GM12878 (cell line): ENCODE measurements at regions not wholly inside any gene's neighbourhood (a gene's known extent, or its start where the extent isn't known, plus 50 kb on each side); places are given as distances from the start of the nearest gene placed in this dataset.

ENCODE experiments used
- ATAC-seq: fragments of 200-7000 bp; cut with Tn5 transposase; 3 replicates; pipeline ENCODE4 v1.9.1; 2020; ENCODE audit warnings: mild to moderate bottlenecking, moderate library complexity
- BruUV-seq: library from RNA; stranded (reverse); fragments of 400-500 nt; replicated peaks from 2 replicates; lab custom pipeline; 2021; lab: Mats Ljungman, UMichigan
- CTCF ChIA-PET: fragments of 300-600 bp; sonication (Branson Sonifier 250); formaldehyde crosslinking; extraction: SDS; loops from one replicate; lab custom pipeline; 2021; ENCODE audit warnings: inconsistent platforms; lab: Yijun Ruan, JAX
- POLR2A ChIA-PET: fragments of 350-600 bp; formaldehyde crosslinking; extraction: SDS; loops from one replicate; lab custom pipeline; 2021; ENCODE audit warnings: inconsistent platforms; lab: Charles Lee
- RAD21 ChIA-PET: fragments of 300-600 bp; sonication (Branson Sonifier 250); formaldehyde crosslinking; loops from one replicate; lab custom pipeline; 2023; ENCODE audit warnings: antibody characterized with exemption; ENCODE audit not compliant: unreplicated experiment; lab: Charles Lee
- SMC1A ChIA-PET: fragments of 300-600 bp; sonication (Branson Sonifier 250); formaldehyde crosslinking; loops from one replicate; lab custom pipeline; 2023; ENCODE audit not compliant: unreplicated experiment, uncharacterized antibody; lab: Charles Lee
- DNase-seq: peaks from one replicate; pipeline ENCODE4 v3.0.0-alpha.2; 2011; ENCODE audit warnings: low read depth, low spot score
- FAIRE-seq: peaks from 3 replicates; lab custom pipeline; 2011; peaks lifted over from hg19 to GRCh38; lab: Jason Lieb, UNC
- H2AFZ ChIP-seq: 2 replicates; pipeline ENCODE4 v1.6.0; 2011; ENCODE audit warnings: low read depth, low read length, control low read depth; ENCODE audit not compliant: control insufficient read depth
- H3K27ac ChIP-seq: 2 replicates; pipeline ENCODE4 v1.5.1; 2011; ENCODE audit warnings: control low read depth; ENCODE audit not compliant: control insufficient read depth, insufficient read depth
- H3K27me3 ChIP-seq, 2 experiments: replicated peaks in 1 of 2; 2 replicates each; pipeline versions ENCODE4 v1.6.0 to v1.6.1; 2011; ENCODE audit warnings: low read length in 1 of 2; ENCODE audit not compliant: control insufficient read depth in 2 of 2, insufficient read depth in 2 of 2
- H3K36me3 ChIP-seq, 2 experiments: 2 replicates each; pipeline ENCODE4 v1.5.1; 2011; ENCODE audit warnings: low read length in 1 of 2; ENCODE audit not compliant: control insufficient read depth in 2 of 2, insufficient read depth in 2 of 2
- H3K4me1 ChIP-seq: 2 replicates; pipeline ENCODE4 v1.6.1; 2011; ENCODE audit warnings: mild to moderate bottlenecking, low read length, moderate library complexity, mixed read lengths; ENCODE audit not compliant: control insufficient read depth, insufficient read depth
- H3K4me2 ChIP-seq: 2 replicates; pipeline ENCODE4 v1.6.0; 2011; ENCODE audit warnings: control low read depth; ENCODE audit not compliant: control insufficient read depth, insufficient read depth
- H3K4me3 ChIP-seq: fragments of 200-600 bp; sonication (generic); 2 replicates; pipeline ENCODE4 v1.5.1; 2016
- H3K79me2 ChIP-seq: 2 replicates; pipeline ENCODE4 v1.6.0; 2011; ENCODE audit warnings: low read length; ENCODE audit not compliant: control insufficient read depth, insufficient read depth
- H3K9ac ChIP-seq: 2 replicates; pipeline ENCODE4 v1.8.0; 2011; ENCODE audit warnings: low read length, control low read depth, mixed read lengths; ENCODE audit not compliant: control insufficient read depth, insufficient read depth
- H3K9me3 ChIP-seq: replicated peaks from 3 replicates; pipeline ENCODE4 v1.5.1; 2011; ENCODE audit warnings: mild to moderate bottlenecking, low read length; ENCODE audit not compliant: control insufficient read depth, insufficient read depth
- H4K20me1 ChIP-seq: 2 replicates; pipeline ENCODE4 v1.6.0; 2011; ENCODE audit not compliant: control insufficient read depth, insufficient read depth
- BMI1 ChIP-seq: fragments of 450-650 bp; IDR thresholded peaks from 2 replicates; pipeline ENCODE4 v1.6.1; 2016; ENCODE audit warnings: mild to moderate bottlenecking, moderate library complexity, borderline replicate concordance
- HCFC1 ChIP-seq: fragments of 150-350 bp; IDR thresholded peaks from 2 replicates; pipeline ENCODE4 v1.6.1; 2014; ENCODE audit warnings: low read length
- IKZF2 ChIP-seq, 2 experiments: fragments of 450-650 bp; IDR thresholded peaks; 2 replicates each; pipeline ENCODE4 v1.6.1; 2017; ENCODE audit warnings: mild to moderate bottlenecking in 2 of 2, moderate library complexity in 2 of 2
- MTA3 ChIP-seq: IDR thresholded peaks from 2 replicates; pipeline ENCODE4 v1.6.1; 2012; ENCODE audit warnings: low read length, inconsistent platforms, borderline replicate concordance
- MYB ChIP-seq: fragments of 150-350 bp; IDR thresholded peaks from 2 replicates; pipeline ENCODE4 v1.6.1; 2014; ENCODE audit warnings: mild to moderate bottlenecking, low read depth, low read length, borderline replicate concordance
- MYC ChIP-seq: IDR thresholded peaks from 2 replicates; pipeline ENCODE4 v1.6.1; 2011; ENCODE audit warnings: mild to moderate bottlenecking, low read length, moderate library complexity, inconsistent platforms; ENCODE audit not compliant: insufficient read depth, insufficient replicate concordance, insufficient read length, severe bottlenecking
- NR2F1 ChIP-seq: fragments of 450-650 bp; conservative IDR thresholded peaks from 2 replicates; pipeline ENCODE4 v1.6.1; 2017; ENCODE audit warnings: mild to moderate bottlenecking
- POLR2AphosphoS2 ChIP-seq: IDR thresholded peaks from 2 replicates; pipeline ENCODE4 v1.6.1; 2011; ENCODE audit warnings: low read depth, mild to moderate bottlenecking, low read length, improper control_type of control experiment, moderate library complexity
- TCF12 ChIP-seq: IDR thresholded peaks from 2 replicates; pipeline ENCODE4 v1.6.1; 2011; ENCODE audit warnings: low read depth, mild to moderate bottlenecking, low read length
- TCF7 ChIP-seq: IDR thresholded peaks from 2 replicates; pipeline ENCODE4 v1.6.1; 2014; ENCODE audit warnings: antibody characterized with exemption, borderline replicate concordance
- ZNF24 ChIP-seq: fragments of 450-650 bp; IDR thresholded peaks from 2 replicates; pipeline ENCODE4 v1.6.1; 2017; ENCODE audit warnings: antibody characterized with exemption, mild to moderate bottlenecking
- WGBS: methylation state at CpG from one replicate; pipeline ENCODE4 v1.1.6; 2016; ENCODE audit warnings: low lambda C conversion rate; ENCODE audit not compliant: insufficient replicate concordance, insufficient coverage; ENCODE audit errors: missing lambda C conversion rate; 5-methylcytosine and 5-hydroxymethylcytosine counted together
- in situ Hi-C: fragments of 300-500 bp; cut with MboI; formaldehyde crosslinking; loops from 9 replicates; pipeline ENCODE4 v1.14.3; 2018; ENCODE audit warnings: mixed read lengths
- intact Hi-C: fragments of 100-400 bp; cut with micrococcal nuclease; formaldehyde crosslinking; loops from one replicate; pipeline ENCODE4 v1.14.2; 2022; ENCODE audit not compliant: unreplicated experiment
- TF ChIP-seq, protein P1 (sequence below): fragments of 450-650 bp; IDR thresholded peaks from 2 replicates; pipeline ENCODE4 v1.6.1; 2014; ENCODE audit warnings: mild to moderate bottlenecking
- TF ChIP-seq, protein P2 (sequence below): fragments of 450-650 bp; formaldehyde crosslinking; IDR thresholded peaks from 2 replicates; pipeline ENCODE4 v1.4.0; 2020; ENCODE audit warnings: mild to moderate bottlenecking, moderate library complexity

DNA sequence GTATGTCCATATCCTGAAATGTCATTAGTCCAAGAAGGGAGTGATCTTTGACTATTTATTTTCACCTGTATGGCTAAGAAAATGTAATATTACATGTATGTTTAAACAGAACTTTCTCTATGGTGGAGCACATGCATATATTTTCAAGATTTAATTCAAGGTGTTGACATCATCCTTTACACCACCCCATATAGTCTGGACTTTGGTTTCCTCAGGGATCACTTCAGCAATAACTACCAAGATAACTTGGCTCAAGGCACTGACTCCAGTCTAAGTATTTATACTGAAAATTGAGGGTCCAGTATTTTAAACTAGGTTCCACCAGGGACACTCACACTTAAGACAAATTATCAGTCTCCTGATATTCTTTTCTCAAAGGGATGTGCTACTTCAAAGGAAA lies 660.6 kb downstream of the EFNB2 start:
- RAD21 ChIA-PET, result no interaction called here
- intact Hi-C loops, result no loop called here
- no peak for DNase-seq
- H4K20me1 ChIP-seq, result no peaks in the 10 kb centered on the region
- SMC1A ChIA-PET, result no interaction called here
- H3K4me2 ChIP-seq, result no peak overlapping the region
- BruUV-seq, result no TSS peak
- ATAC-seq, result no peak
- H3K9ac ChIP-seq, result no peak overlapping the region
- TF ChIP-seq POLR2AphosphoS2 (no peak), TCF7 (no peak), IKZF2 (IDR thresholded peaks at IDR 0.05) (no peak), MYC (no peak), TCF12 (no peak), ZNF24 (no peak), MTA3 (no peak)
- TF ChIP-seq, protein P1, sequence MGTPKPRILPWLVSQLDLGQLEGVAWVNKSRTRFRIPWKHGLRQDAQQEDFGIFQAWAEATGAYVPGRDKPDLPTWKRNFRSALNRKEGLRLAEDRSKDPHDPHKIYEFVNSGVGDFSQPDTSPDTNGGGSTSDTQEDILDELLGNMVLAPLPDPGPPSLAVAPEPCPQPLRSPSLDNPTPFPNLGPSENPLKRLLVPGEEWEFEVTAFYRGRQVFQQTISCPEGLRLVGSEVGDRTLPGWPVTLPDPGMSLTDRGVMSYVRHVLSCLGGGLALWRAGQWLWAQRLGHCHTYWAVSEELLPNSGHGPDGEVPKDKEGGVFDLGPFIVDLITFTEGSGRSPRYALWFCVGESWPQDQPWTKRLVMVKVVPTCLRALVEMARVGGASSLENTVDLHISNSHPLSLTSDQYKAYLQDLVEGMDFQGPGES, result no peak
- TF ChIP-seq, all 136 proteins: peak for 0
- FAIRE-seq, result no peak
- H3K4me1 ChIP-seq, result no peaks in the 10 kb centered on the region
- no peaks in the 10 kb centered on the region for H3K36me3 ChIP-seq
- no peak overlapping the region for H3K4me3 ChIP-seq
- H3K79me2 ChIP-seq, result no peaks in the 10 kb centered on the region
- in situ Hi-C loops, result no loop called here
- no peak overlapping the region for H3K27ac ChIP-seq
- H2AFZ ChIP-seq, result no peak overlapping the region
- H3K9me3 ChIP-seq, result no peaks in the 10 kb centered on the region
- CTCF ChIA-PET, result no interaction called here
- H3K27me3 ChIP-seq, result no peaks in the 10 kb centered on the region
- POLR2A ChIA-PET, result no interaction called here

DNA sequence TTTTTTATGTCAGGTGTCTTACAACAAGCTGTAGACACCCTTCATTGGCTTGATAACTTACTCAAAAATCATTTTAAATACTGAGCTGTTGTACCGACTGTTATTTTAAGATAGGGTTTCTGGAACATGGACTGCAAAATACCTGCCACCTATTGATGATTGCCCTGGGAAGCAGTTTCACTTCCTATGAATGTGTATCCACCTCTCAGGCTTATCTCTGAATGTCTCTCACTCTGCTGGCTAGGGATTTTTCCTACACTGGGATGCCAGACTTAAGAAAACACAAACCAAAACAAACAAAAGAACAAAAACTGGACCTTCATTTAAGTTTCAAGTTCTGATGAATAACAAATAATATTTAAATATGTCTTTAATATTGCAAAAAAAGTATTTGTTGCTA lies 663.7 kb downstream of the EFNB2 start:
- FAIRE-seq (no peak), ATAC-seq (no peak), DNase-seq (no peak)
- Histone ChIP-seq H3K4me2 (no peak overlapping the region), H3K4me1 (no peaks in the 10 kb centered on the region), H3K4me3 (no peak overlapping the region), H3K9ac (no peak overlapping the region), H3K79me2 (no peaks in the 10 kb centered on the region), H4K20me1 (no peaks in the 10 kb centered on the region), H3K36me3 (no peaks in the 10 kb centered on the region), H3K27me3 (no peaks in the 10 kb centered on the region), H3K9me3 (no peaks in the 10 kb centered on the region), H3K27ac (no peak overlapping the region), H2AFZ (no peak overlapping the region)
- SMC1A ChIA-PET, result interaction anchor here (1.1 kb wide), 1 partner anchor 15 kb away, joined by 3 read pairs; no protein-coding TSS in a partner anchor
- RAD21 ChIA-PET, result no interaction called here
- CTCF ChIA-PET, result no interaction called here
- intact Hi-C loops, result no loop called here
- 92% methylated on average over 1 of the region's 1 CpG for WGBS
- BruUV-seq, result no TSS peak
- POLR2A ChIA-PET, result no interaction called here
- in situ Hi-C loops, result no loop called here
- TF ChIP-seq MYB (no peak), NR2F1 (no peak), BMI1 (no peak), HCFC1 (no peak)
- TF ChIP-seq, protein P2, sequence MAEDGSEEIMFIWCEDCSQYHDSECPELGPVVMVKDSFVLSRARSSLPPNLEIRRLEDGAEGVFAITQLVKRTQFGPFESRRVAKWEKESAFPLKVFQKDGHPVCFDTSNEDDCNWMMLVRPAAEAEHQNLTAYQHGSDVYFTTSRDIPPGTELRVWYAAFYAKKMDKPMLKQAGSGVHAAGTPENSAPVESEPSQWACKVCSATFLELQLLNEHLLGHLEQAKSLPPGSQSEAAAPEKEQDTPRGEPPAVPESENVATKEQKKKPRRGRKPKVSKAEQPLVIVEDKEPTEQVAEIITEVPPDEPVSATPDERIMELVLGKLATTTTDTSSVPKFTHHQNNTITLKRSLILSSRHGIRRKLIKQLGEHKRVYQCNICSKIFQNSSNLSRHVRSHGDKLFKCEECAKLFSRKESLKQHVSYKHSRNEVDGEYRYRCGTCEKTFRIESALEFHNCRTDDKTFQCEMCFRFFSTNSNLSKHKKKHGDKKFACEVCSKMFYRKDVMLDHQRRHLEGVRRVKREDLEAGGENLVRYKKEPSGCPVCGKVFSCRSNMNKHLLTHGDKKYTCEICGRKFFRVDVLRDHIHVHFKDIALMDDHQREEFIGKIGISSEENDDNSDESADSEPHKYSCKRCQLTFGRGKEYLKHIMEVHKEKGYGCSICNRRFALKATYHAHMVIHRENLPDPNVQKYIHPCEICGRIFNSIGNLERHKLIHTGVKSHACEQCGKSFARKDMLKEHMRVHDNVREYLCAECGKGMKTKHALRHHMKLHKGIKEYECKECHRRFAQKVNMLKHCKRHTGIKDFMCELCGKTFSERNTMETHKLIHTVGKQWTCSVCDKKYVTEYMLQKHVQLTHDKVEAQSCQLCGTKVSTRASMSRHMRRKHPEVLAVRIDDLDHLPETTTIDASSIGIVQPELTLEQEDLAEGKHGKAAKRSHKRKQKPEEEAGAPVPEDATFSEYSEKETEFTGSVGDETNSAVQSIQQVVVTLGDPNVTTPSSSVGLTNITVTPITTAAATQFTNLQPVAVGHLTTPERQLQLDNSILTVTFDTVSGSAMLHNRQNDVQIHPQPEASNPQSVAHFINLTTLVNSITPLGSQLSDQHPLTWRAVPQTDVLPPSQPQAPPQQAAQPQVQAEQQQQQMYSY (CRISPR knock-in tag), result no peak
